Retina (tissue), 1 donor: ENCODE measurements at regions not wholly inside any gene's neighbourhood (a gene's known extent, or its start where the extent isn't known, plus 50 kb on each side); places are given as distances from the start of the nearest gene placed in this dataset.

Source experiments
- DNase-seq: peaks from one replicate; pipeline ENCODE4 v3.0.0-alpha.2; 2016

DNA sequence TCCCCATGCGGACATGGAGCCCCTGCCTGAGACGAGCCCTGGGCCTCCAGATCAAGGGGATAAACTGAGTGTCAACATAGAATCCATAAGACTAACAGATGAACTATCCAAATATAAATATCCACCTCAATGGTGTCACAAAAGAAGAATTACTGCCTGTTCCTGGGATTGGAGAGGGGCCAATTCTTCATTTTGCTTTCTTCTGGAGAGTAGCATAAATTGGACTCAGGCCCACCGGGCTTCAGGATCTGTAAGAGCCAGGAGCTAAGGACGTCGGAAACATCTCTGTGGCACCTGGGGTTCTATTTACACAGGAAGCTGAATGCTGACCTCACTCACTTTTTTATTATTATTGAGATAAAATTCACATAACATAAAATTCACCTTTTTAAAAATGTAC, 408.2 kb upstream of the CCDC196 start:
- no peak for DNase-seq

DNA sequence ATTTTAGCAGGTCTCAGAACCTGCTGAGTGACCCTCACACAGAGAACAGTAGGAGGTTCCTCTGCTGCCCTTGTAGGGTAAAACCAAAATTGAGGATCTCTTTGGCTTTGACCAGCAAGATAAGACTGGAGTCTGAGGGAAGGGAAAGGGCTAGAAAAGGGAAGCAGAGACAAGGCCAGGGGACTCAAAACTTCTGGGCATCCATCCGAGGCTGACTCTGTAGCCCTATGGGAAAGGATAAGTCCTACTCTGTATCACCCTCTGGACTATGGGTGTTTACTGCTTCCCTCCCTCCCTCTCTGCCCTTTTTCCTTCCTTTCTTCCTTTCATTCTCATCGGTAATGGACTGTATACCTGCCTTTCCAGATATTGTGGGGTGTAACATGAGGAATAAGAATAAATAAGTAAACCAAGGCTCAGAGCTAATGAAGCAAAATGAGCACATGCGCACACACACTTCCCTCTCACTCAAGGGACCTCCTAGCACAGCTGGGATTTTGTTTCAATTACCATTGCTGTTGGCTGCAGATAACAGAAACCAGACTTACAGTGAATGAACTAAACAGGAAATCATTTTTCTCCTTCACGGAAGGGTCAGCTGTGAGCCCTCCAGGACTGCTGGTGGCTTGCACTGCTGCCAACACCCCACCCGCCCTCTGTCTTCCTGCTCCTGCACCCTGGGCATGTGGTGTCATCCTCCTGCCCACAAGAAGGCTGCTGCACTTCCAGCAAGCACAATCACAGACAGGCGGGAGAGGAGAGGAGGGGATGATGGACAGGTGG, 404.4 kb upstream of the CCDC196 start:
- no peak for DNase-seq

DNA sequence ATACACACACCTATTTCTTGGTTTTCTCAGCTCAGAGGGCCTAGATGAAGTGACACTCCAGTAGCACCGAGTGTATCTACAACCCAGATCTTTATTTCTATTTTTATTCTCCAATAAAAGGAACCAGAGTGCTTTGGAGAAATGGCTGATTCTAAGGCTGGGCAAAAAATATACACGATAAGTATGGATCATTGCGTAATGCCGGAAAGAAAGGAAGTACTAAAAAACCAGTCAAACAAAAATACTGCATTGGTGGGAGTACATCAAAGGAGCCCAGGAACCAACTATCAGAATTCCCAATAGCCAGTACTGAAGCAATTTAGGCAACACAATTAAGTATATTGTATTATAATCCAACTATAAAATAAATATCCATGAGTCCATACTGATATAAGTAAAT, 400.9 kb upstream of the CCDC196 start:
- no peak for DNase-seq

DNA sequence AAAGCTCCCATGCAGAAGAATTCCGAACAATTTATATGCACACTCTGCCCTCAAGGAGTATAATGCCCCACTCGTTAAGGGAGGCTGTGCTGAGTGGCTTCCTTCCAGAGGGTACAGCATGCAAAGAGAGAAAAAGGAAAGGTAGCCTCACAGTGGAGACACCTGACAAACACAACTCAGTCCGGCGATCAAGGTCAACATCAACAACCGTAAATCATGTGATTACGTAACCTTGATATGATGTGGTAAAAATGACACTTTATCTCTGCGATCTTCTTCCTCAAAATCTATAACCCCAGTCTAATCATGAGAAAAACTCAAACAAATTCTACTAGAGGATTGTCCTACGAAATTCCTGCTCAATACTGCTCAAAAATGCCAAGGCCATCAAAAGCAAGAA, 400.5 kb upstream of the CCDC196 start:
- DNase-seq = no peak

DNA sequence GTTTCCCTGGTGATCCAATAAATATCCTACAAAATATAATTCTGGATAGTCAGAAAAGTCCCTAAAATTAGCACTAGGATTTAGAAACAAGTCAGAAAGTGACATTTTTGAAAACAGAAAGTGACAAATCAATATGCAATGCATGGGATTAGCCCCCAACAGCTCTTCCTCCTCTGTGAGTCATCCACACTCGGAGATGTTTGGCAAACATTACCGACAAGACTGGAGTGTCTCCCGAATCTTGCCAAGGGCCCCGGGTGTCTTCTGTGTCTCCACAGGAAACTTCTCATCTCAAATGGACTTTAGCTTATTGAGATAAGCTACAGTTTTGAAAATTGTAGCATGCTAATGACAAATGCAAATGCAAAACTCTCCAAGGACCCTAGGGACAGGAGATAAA, 398.9 kb upstream of the CCDC196 start:
- DNase-seq = no peak

DNA sequence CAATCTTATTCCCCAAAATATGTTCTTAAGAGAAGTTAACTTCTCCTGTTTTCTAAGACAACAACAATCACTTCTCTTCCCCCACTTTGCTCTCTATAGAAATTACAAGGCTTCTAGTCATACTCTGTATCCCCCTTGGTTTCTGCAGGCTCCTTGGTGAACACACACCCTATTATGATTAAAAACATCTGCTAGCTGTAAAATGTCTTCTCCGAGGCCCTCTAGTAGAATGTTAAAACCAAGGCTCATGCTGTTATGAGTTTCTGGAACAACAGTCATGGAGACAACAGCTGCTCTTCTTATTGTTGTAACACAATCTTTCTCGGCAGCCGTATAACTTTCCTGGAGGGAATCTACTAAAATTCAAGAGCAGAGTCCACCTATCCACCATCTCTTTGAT, 397.5 kb upstream of the CCDC196 start:
- DNase-seq = no peak

DNA sequence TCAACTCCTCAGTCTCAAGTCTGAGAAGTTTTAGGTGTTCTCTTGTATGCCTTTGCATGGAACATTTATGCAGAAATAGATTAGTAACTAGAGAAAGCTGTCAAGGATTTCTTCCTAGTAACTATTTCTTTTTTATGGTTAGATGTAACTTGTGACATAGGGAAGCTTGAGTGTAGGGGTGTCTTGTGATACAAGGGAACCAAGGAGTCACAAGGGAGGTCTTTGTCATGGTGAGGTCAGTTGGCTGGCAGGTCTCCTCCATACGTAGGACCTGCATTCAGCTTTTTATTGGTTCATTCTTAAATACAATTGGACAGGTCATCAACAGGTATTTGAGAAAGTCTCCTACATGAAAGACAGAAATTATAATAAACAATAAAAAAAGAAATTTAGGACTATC, 394.0 kb upstream of the CCDC196 start:
- DNase-seq = no peak

DNA sequence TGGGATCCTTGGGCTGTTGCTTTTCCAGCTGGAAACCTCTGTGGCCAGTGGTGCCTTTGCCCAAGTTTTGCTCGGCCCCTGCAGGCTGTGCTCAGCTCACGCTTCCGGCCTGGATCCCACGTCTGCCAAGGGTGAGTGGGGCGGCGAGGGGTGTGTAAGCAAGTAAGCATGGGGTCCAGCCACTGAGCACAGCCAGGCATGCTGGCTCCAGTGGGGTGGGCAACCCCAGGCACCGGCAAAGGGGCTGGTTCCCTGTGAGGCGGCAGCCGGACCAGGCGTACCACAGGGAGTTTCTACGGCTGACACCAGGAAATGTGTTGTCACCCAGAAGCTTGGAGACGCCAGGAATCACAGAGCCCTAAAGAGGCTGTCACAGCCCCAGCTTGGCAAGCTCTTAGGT, 393.4 kb upstream of the CCDC196 start:
- DNase-seq = no peak

DNA sequence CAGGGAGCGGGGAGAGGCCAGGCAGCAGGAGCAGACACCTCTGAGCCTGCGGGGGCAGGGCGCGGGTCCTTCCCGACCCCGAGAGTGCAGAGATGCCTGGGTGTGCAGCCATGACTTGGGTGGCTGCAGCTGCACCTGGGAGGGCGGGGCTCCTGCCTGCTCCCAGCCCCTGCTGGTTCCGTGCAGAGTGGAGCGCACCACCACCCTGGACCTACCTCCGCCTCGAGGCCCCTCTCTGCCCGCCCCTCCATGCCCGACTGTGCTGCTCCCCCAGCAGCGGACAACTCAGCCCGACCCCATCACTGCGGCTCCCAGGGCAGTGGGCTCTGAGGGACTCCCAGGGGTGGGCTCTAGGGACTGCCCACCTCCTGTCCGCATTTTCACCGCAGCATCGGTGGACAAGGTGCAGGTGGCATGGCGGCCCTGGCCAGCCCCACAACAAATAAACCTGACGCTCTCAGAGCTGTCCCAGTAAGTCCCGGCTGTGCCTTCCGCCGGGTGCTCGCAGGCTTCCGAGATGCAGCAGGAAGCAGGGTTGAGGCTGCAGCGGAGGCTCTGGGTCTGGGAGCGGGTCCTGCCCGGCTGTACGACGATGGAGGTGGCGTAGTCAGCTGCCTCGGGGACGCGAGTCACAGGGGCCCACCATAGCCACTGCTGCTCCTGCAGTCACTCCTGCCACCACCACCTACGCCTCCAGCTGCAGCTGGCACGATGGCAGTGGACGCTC, 392.0 kb upstream of the CCDC196 start:
- no peak for DNase-seq

DNA sequence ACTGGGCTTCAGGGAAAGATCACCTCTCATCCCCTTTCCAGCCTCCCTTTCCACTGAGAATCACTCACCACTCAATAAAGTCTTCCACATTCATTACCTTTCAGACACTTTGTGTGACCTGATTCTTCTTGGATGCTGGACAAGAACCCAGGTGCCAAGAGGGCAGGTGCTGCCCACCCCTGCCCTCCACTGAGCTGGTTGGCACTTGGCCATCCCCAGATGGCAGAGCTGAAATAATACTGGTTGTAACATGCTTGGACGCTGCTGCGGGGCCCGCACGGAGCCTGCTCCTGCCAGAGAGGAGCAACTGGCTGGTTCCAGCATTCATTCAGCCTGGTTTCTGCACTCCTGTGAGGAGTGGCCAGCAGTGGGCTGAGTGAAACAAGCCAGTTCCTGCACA, 386.7 kb upstream of the CCDC196 start:
- no peak for DNase-seq

DNA sequence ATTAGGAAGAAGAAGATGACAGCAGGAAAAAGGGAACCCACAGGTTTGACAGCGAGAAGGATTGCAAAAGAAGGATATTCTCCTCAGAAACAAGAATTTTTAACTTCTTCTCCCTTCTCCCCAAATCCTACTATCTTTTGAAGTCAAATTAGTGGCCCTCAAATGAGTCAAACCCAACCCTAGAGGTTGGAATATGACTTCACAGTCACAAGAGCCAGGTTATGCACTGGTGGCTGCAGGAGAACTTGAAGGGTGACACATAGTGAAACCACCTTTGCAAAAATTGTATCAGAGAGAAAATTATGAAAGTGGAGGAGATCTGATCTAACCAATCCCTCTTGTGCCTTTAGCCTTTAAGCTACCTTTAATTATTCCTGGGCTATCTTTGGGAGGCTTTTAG, 386.2 kb upstream of the CCDC196 start:
- no peak for DNase-seq

DNA sequence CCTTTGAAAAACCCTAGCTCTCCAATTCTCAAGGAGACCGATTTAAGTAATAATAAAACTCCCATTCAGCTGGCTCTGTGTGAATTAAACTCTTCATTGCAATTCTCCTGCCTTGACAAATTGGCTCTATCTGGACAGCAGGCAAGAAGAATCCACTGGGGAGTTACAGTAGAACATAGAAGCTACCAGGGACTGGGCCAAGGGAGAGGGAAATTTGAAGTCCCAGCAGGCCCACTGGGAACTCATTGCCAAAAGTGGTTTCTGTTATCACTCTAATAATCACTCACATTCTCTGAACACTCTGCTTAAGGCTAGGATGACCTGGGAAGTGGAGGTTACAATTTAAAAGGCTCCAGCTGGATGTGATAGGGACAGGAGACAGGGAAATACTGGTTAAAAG, 384.5 kb upstream of the CCDC196 start:
- DNase-seq = no peak

DNA sequence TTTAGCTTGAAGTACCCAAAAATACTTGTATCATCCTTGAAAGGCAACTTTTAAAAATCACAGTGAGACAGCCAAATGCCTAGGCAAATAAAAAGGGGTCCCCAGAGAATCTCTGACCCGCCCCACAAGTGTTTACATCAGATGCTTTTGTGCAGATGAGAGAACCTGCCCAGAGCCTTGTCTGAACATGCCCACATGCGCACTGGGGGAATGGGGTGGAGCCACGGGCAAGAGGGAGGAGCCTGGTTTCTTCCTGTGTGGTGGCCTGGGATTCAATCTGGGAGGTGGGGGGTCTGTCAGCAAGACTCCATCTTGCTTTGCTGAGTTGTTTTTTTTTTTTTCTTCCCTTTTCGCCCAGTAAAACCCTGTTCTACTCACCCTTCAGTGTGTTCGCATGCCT, 381.7 kb upstream of the CCDC196 start:
- DNase-seq = no peak

DNA sequence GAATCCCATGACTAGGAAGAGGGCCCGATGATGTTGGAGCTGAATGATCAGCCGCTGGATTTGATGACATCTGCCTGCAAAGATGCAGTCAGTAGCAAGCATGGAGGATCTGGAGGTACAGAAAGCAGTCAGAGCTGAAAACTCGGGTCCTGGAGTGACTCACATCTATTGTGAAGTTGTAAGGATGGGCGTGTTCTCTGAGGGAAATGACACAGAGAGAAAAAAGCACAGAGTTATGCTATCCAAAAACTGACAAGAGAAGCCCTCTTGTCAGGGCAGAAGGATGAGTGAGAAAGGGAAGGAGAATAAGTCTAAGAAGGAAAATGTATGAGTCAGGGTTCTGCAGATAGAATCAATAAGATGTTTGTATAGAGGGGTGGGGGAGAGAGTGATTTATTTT, 380.4 kb upstream of the CCDC196 start:
- DNase-seq = no peak

DNA sequence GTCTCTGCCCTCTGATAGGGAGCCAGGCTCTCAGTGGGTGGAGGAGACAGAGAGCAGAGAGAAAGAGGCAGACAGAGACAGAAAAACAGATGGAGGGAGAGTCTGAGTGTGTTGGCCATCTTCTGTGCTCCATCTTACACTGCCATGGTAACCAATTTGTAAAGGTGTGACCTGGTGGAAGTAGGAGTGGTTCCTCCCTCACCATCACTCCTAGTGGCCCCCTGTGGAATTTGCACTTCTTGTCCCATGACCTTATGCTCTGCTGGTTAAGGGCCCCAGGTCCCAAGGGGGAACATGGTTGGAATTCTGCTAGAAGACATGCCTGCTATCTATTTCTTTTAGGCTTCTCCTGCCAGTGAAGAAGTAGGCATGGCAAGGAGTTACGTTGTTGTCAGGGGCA, 376.7 kb upstream of the CCDC196 start:
- no peak for DNase-seq

DNA sequence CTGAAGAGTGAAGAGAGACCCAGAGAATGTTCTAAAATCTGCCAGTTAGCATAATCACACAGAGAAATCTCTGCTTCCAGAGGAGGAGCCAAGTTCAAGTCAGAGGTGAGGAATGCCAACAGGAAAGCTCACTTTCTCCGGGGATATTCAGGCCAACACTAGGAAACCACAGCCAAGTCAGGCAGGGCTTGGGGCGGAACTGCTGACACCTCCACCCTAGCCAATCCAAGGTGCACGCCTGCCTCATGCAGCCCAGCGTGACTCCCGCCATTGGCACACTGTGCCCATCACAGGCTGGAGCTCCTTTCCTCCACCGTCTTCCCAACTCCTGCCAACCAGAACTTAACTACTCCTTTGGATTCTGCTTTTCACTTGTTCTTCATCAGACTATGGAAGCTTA, 374.3 kb upstream of the CCDC196 start:
- DNase-seq = no peak

DNA sequence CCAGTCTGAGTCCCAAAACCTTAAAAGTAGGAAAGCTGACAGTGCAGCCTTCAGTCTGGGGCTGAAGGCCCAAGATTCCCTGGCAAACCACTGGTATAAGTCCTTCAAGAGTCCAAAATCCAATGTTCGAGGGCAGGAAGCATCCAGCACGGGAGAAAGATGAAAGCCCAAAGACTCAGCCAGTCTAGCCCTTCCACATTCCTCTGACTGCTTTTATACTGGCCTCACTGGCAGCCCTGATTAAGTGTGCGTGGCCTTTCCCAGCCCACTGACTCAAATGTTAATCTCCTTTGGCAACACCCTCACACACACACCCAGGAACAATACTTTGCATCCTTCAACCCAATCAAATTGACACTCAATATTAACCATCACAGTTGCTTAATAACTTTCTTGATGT, 372.1 kb upstream of the CCDC196 start:
- no peak for DNase-seq

DNA sequence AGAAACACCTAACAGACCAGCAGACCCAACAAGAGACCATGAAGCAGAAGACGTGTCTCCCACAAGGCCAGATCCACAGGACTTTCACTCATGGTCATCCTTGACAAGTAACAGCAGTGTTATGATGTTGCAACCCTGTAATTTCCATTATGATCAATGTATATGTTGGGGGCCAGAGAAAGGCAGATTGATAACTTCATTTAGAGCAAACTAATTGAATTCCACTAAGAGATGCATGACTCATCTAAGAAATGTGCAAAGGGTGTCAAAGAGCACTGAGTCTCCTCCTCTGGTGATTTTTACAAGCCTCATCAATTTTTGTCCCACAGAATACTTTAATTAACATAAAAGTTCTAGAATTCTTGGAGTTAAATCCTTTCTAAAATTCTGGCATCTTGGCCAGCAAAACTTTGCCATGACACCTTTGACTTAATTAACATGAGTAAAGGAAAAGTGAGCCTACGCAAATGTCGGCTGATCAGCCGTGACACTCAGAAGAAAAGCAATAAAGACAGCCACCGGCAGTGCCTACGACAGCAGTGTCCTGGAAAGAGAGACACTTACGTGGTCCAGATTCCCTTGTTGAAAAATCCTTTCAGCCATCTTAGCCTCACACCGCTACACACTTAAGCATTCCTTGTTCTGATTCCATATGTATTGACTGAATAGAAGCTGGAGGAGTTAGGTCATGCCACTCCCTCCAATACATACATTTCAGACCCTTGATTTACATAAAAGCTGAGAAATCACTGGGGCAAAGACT, 370.2 kb upstream of the CCDC196 start:
- no peak for DNase-seq

DNA sequence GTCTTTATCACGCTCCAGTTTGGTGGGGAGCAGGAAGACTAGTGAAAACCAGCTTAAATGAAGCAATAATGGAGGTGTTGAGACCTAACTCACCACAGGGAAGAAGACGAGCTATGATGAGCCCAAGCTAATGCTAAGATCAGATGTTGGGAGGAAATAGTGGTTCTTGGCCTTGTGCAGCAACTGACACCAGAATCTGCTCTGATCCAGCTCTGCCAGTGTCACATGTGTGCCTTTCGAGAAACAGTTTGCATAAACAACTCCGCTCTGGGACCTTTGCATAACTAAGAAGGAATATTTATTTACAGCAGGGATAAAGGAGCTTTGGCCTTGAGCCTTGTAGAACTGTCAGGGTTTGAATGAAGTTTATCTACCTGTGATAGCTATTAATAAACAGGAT, 369.4 kb upstream of the CCDC196 start:
- DNase-seq = no peak

DNA sequence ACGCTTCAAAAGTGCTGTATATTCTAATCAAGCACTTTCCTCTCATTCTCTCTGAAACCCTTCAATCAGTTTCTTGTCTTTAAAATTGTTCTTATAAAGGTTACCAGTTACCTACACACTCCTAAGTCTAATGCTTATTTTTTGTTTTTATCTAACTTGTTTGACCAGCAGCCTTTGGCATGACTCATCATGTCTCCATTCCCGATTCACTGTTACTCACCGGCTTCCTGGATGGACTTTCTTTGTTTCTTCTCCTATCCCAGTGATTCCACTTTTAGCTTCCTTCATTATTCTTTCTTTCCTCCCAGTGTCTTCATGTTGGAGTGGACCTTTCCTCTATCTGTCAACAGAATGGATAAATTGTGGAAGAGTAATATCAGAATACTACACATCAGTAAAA, 368.6 kb upstream of the CCDC196 start:
- DNase-seq = no peak

DNA sequence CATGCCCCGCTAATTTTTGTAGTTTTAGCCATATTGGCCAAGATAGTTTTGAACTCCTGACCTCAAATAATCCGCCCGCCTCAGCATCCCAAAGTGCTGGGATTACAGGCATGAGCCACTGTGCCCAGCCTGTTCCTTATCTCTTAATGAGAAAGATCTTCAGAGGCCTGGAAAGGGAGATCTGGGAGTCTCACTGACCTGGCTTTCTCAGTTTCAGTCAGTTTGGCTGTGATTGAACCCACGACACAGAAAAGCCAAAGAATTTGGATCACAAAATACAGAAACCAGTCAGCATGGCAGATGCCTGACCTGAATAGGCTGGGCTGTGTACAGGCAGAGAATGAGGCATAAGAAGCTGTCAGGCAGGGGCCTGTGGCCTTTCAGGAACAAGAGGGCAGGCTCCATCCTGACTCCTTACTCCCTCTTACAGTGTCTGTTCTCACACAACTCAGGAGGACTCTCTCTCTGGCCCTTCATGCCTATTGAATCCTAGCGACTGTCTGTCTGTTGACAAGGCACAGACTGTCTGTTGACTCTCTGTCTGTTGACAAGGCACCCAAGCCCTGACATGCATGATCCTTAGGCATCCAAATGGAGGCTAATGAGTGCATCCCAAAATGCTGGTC, 366.5 kb upstream of the CCDC196 start:
- no peak for DNase-seq

DNA sequence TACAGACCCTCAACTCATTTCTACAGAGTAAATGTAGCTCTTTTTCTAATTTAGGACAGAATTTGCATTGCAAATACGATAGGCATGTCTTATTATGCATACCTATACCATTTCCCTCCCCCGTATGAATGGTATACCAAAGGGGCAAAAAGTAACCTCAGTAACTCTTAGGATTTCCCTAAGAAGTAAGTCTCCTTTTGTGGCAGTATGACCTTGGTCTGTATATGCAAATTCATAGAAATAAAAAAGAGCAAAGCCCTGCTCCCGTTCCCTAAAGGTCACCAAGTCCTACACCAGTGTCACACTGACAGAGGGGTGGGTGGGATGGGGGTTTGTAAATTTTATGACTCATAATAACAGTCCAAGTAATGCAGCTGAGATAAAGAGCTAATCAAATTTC, 365.8 kb upstream of the CCDC196 start:
- DNase-seq = no peak

DNA sequence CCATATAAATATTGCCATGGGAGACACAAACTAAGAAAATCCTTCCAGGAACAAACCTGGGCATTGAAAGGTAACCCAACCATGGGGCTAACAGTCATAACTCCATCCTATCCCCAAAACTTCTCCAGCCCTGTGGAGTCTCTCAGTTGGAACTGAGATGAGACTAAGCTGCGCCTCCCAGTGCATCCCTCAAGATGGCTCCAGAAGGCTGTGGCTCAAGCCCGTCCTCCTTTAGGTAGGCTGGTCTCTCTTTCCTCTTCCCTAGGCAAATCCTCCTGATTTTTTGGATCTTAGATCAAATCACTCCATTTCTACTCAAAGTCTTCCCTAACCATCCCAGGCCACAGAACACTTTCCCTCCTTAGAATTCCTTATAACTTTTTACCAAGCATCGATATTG, 364.3 kb upstream of the CCDC196 start:
- DNase-seq = no peak

DNA sequence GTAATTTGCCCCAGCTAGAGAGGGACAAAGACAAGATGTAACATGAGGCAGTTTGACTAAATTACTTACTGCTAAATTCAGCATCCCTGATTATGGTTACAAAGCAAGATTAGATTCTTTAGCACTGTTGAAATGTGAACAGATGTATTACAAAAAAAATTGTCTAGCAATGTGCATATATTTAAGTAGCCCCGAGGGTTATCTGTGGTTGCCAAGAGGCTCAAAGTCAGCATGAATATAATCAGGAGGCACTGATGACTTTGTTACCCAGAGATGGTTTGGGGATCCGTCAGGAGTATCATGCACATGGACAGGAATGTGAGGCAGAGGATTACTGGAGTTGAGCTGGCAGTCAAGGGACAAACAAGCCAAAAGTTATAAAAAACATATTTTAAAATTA, 356.9 kb upstream of the CCDC196 start:
- DNase-seq = no peak
